NCI-H146 (cell line): ENCODE measurements at regions not wholly inside any gene's neighbourhood (a gene's known extent, or its start where the extent isn't known, plus 50 kb on each side); places are given as distances from the start of the nearest gene placed in this dataset.
"Not testable (repeated sequence)": the region's sequence is repeated elsewhere in the genome, so short reads cannot be mapped to it uniquely, and the experiment has no call there.

ENCODE experiments used
- DNase-seq: peaks from one replicate; lab custom pipeline; 2025; lab: John Stamatoyannopoulos, UW

GRCh38 chr7:57740126-57740525 is 290.1 kb downstream of the ZNF716 start:
- not testable (repeated sequence) for DNase-seq

GRCh38 chr7:57769131-57769530 is 319.2 kb downstream of the ZNF716 start:
- DNase-seq = no peak

- no peak for DNase-seq
These were observed 320.0 kb downstream of the ZNF716 start for GRCh38 chr7:57769958-57770357.

DNA sequence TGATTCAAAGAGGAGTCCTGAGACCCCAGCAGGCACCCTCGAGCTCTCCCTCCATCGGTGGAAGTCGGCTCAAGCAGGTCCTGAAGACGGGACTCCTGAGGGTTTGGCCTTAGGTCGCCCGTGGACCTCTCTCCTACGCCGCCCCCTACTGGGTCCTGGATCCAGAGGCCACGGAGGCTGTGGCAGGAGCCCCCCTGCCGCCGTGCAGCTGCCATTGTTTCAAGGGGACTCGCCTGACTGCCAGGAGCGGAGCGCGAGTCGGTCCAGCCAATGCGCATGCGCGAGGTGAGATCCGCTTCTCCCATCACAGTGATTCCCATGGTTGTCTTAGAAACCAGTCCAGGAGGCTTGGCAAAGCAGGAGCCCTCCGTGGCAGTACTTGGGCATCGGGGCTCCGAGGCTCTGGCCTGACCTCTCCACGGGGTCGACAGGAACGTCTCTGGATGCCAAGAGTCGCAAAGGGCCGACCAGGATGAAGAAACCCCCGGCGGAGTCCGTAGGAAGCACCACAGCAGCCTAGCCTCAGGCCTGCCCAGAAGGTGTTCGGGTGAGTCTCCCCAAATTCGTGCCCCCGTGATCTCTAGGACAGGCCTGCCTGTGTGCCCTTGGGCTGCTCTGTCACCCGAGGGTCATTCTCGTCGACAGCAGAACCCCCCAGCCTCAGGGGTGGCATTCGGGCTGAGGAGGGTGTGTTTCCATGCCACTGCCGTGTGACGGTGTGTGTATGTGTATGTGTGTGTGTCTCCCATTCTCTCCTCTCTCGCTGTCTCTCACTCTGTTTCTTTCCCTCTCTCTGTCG is 322.3 kb downstream of the ZNF716 start:
- no peak for DNase-seq

GRCh38 chr7:57774300-57774699 is 324.3 kb downstream of the ZNF716 start:
- no peak for DNase-seq

DNA sequence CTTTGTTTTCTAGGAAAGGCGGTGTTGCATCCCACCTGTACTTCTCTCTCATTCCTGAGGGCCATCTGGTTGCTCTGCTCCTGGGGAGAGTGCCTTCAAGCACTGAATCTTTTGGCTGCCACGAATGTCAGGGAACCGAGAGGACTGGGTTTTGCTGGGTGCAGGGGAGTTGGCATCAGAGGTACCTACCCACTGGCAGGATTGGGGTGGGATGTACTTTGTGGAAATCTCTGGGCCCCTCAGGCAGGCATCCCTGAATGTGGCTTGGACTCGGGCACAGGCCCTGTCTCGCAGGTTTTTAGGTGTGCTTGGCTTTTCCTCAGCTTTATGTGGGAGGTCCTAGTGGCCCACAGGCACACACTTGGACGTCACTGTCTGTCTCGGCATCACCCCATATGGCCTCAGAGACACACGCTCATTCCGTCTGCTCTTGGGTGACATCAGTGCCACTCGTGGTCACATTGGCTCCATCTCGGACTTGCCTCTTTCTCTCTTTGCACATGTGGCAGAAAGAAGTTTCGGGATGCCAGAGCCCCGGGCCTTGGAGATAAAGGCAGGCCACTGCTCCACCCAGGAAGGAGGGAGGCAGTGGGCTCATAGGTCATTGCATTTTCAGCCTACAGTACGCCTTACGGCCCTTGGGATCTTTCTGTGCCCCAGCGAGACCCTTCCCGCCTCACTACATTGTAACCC is 325.6 kb downstream of the ZNF716 start:
- no peak for DNase-seq

DNA sequence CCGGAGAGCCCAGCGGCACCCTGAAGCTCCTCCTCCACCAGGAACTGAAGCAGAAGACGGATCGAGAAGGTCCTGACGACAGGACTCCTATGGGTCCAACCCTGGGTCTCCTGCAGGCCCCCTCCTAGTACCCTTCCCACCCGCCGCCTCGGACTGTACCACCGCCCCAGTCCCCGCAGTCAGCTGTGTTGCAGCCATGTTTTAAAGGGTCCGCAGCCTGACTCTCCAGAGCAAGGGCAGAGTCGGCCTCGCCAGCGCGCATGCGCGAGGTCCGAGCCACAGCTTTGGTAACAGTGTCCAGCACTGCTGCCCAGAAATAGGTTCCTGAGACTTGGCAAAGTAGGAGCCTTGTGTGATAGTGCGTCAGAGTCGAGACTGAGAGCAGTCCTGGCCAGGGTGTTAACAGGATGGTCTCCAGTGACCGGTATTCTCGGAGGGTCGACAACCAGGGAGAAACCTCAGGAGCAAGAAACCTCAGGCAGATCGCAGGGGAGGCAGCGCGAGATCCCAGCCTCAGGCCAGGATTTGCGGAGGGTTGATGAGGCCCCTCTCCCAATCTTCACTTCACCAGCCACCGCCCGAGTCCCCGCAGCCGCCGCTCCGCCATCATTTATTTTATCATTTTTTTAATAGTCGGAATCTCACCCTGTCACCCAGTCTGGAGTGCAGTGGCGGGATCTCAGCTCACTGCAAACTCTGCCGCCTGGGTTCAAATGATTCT is 326.3 kb downstream of the ZNF716 start:
- DNase-seq = not testable (repeated sequence)

GRCh38 chr7:57789130-57789529 is 339.2 kb downstream of the ZNF716 start:
- DNase-seq = no peak

GRCh38 chr7:57819491-57819981 is 369.6 kb downstream of the ZNF716 start:
- DNase-seq = no peak

DNA sequence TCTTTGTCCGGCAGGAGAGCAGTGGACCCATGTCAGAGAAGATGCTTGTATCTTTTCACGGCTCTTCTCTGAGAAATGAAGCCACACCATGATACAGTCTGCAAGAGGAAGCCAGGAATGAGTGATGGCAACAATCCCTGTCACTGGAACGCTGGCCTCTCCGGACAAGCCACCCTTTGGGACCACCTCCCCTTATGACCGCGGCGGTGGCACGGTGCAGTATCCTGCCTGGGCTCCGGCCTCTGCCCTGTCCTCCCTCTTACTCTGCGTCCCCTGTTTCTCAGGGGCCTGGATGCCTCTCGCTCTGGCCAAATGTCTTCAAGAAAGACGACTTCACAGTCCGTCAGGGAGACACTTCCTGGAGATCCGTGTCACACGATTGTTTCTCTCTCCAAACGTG is 370.5 kb downstream of the ZNF716 start:
- DNase-seq = no peak

GRCh38 chr7:57821438-57822382 is 371.7 kb downstream of the ZNF716 start:
- no peak for DNase-seq

DNA sequence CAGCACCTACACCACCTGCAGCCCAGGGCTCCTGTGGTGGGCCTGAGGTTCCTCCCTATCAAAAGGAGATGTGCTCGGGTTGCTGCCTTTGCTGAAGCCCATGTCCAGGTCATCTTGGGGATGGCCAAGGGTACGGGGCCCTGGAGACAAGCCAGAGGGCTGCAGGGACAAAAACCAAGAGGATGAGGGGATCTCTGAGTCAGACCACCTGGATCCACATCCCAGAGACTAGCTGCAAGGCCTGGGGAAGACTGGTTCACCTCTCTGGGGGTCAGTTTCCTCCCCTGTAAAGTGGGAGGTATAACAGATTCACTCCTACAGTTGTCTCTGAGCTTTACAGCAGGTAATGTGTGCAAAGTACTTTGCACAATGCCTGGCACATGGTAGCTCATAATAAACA is 376.6 kb downstream of the ZNF716 start:
- DNase-seq = not testable (repeated sequence)

DNA sequence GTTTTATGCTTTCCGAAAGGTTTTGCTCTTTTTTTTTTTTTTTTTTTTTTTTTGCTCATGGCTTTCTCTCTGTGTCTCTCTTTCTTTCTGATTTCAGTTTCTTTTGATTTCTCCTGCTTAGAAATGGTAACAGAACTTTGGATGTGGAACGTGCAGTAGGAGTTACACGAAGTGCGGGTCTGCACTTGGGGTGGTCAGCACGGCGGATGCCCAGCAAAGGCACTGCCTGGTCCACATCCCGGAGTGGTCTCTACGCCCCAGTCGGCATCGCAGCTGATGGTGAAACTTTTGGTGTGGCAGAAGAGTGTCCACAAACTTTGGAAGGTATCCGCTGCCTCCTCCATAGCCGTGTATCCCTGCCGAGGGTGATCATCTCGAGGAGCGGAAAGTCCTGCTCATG is 385.2 kb downstream of the ZNF716 start:
- DNase-seq = not testable (repeated sequence)

- DNase-seq = not testable (repeated sequence)
These were observed 389.2 kb downstream of the ZNF716 start for GRCh38 chr7:57839152-57839551.

DNA sequence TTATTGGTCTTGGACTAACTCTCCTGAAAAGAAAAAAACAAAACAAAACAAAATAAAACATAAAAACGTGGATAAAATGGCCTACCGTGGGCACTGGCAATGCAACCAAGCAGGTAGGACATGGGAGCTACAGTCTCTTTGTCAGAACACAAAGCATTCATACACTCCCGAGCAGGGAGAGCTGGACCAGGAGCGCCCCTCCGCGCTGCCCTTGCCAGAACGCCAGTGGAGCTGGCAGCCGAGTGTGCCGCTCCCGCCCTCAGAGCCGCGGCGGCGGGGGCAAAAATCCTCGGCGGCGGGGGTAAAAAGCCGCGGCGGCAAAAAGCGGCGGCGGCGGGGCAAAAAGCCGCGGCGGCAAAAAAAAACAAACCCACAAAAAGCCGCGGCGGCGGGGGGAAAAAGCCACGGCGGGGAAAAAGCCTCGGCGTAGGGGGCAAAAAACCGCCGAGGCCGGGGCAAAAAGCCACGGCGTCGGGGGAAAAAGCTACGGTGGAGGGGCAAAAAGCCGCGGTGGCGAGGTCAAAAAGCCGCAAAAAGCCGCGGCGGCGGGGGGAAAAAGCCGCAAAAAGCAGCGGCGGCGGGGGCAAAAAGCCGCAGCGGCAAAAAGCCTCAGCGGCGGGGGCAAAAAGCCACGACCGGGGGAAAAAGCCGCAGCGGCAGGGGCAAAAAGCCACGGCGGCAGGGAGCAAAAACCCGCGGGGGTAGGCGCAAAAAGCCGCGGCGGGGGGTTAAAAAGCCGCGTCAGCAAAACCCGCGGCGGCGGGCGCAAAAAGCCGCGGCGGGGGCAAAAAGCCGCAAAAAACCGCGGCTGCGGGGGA is 418.1 kb downstream of the ZNF716 start:
- DNase-seq = peak; percentile 42

DNA sequence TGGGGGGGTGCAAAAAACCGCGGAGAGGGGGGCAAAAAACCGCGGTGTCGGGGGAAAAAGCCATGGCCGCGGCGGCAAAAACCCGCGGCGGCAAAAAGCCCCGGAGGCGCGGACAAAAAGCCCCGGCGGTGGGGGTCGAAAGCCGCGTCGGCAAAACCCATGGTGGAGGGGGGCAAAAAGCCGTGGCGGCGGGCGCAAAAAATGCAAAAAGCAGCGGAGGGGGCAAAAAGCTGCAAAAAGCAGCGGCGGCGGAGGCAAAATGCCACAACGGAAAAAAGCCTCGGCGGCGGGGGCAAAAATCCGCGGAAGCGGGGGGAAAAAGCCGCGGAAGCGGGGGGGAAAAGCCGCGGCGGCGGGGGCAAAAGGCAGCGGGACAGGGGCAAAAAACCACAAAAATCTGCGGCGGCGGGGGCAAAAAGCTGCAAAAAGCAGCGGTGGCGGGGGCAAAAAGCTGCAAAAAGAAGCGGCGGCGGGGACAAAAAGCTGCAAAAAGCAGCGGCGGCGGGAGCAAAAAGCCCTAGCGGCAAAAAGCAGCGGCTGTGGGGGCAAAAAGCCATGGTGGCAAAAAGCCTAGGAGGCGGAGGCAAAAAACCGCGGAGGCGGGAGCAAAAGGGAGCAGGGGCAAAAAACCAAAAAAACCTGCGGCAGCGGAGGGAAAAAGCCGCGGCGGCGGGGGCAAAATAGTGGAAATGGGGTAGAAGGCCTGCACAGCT is 418.9 kb downstream of the ZNF716 start:
- peak; percentile 2 for DNase-seq
